HCT116 (cell line): ENCODE measurements at regions not wholly inside any gene's neighbourhood (a gene's known extent, or its start where the extent isn't known, plus 50 kb on each side); places are given as distances from the start of the nearest gene placed in this dataset.

Source experiments
- EGR1 ChIP-seq: IDR thresholded peaks from 2 replicates; pipeline ENCODE4 v1.6.1; 2012; ENCODE audit warnings: low read depth
- POLR2AphosphoS5 ChIP-seq: IDR thresholded peaks from 2 replicates; pipeline ENCODE4 v1.6.1; 2011; ENCODE audit warnings: mild to moderate bottlenecking, low read depth, low read length, moderate library complexity

- TF ChIP-seq EGR1 (no peak), POLR2AphosphoS5 (no peak)
Observed at GRCh38 chr7:81221527-81222217, 302.8 kb upstream of the SEMA3C start.
